C4-2B (cell line): ENCODE measurements at regions not wholly inside any gene's neighbourhood (a gene's known extent, or its start where the extent isn't known, plus 50 kb on each side); places are given as distances from the start of the nearest gene placed in this dataset.

Source experiments
- ZFX ChIP-seq: fragments of 450-650 bp; IDR thresholded peaks from 2 replicates; pipeline ENCODE4 v1.6.1; 2017
- TF ChIP-seq, protein P1 (sequence below): fragments of 450-650 bp; conservative IDR thresholded peaks from 2 replicates; pipeline ENCODE4 v1.5.1; 2017; ENCODE audit warnings: mild to moderate bottlenecking

- TF ChIP-seq, protein P1, sequence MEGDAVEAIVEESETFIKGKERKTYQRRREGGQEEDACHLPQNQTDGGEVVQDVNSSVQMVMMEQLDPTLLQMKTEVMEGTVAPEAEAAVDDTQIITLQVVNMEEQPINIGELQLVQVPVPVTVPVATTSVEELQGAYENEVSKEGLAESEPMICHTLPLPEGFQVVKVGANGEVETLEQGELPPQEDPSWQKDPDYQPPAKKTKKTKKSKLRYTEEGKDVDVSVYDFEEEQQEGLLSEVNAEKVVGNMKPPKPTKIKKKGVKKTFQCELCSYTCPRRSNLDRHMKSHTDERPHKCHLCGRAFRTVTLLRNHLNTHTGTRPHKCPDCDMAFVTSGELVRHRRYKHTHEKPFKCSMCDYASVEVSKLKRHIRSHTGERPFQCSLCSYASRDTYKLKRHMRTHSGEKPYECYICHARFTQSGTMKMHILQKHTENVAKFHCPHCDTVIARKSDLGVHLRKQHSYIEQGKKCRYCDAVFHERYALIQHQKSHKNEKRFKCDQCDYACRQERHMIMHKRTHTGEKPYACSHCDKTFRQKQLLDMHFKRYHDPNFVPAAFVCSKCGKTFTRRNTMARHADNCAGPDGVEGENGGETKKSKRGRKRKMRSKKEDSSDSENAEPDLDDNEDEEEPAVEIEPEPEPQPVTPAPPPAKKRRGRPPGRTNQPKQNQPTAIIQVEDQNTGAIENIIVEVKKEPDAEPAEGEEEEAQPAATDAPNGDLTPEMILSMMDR, result no peak
- no peak for TF ChIP-seq ZFX
These were observed 102.4 kb upstream of the B3GAT1 start for GRCh38 chr11:134514354-134514951.
